ENCODE measurements at regions not wholly inside any gene's neighbourhood (a gene's known extent, or its start where the extent isn't known, plus 50 kb on each side); places are given as distances from the start of the nearest gene placed in this dataset.
A peak's percentile ranks its signal among the peaks of the same experiment; 100 is the strongest.
"Not testable (repeated sequence)": the region's sequence is repeated elsewhere in the genome, so short reads cannot be mapped to it uniquely, and the experiment has no call there.

DNA sequence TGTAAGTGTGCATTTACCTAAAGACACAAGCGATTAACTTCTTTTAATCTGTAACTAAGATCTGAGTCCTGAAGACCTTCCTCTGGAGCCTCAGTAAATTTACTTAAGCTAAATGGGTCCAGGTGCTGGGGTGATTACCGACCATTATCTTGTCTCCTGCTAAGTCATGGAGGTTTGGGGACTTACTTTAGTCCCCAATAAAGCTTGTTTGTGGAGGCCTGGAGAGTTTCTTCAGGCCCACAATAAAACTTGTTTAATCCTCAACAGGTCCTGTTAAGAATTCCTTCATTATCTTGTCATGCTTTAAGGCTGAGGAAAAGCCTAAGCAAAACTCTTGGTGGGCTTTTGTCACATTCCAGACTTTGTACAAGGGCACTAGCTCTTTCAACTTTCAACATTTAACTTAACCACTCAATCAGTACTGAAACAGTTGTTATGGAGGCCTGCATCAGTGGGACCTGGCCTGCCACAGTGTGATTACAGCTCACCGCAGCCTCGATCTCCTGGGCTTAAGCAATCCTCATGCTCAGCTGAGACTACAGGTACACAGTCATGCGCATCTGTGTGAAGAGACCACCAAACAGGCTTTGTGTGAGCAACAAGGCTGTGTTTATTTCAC is 84.0 kb downstream of the FMO4 start:
- no peak overlapping the region for H3K4me3 ChIP-seq (ENCODE audit: low read depth, low read length)
- no peak for DNase-seq (ENCODE audit: low read depth)

DNA sequence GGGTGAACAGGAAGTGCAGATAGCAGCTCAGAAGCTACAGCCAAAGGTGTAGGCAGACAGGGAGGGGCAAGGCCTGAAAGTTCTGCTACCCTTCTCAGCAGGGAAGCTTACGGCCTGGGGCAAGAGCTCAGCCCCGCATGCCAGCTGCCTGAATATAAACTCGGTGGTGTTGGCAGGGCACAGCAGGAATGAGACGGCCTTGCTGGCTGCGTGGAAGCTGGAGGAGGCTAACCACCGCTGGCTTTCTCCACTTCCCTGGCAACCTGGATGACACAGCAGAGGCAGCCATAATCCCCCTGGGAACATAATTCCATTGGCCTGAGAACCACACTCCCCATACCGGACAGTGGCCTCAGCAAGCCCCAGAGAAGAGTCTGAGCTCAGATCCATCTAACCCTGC is 81.9 kb upstream of the PRRC2C start:
- DNase-seq (ENCODE audit: low read depth) = no peak
- no peak overlapping the region for H3K4me3 ChIP-seq (ENCODE audit: low read depth, low read length)

DNA sequence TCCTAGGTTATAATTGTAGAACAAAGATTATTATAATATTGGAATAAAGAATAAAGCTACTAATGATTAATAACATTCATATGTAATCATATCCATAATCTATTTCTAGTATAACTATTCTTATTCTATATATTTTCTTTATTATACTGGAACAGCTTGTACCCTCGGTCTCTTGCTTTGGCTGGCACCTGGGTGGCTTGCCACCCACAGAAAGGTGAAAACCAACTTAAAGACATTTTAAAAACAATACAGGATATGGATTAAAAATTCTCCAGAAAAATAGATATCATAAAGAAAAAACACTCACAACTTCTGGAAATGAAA is 80.0 kb upstream of the PRRC2C start:
- H3K4me3 ChIP-seq (ENCODE audit: low read depth, low read length) = no peak overlapping the region
- no peak for DNase-seq (ENCODE audit: low read depth)

DNA sequence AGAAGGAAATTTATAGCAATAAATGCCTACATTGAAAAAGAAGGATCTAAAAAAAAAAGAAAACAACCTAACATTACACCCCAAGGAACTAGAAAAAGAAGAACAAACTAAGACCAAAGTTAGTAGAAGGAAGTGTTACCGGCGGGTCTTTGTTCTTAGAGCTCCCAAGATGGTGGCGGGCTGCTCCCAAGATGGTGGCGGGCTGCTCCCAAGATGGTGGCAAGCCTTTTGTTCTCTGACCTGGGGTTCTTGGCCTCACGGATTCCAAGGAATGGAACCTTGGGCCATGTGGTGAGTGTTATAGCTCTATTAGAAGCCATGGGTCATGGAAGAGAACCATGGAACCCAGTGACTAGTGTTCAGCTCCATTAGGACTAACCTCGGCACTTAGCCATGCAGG is 71.8 kb upstream of the PRRC2C start:
- not testable (repeated sequence) for DNase-seq (ENCODE audit: low read depth); H3K4me3 ChIP-seq (ENCODE audit: low read depth, low read length)

DNA sequence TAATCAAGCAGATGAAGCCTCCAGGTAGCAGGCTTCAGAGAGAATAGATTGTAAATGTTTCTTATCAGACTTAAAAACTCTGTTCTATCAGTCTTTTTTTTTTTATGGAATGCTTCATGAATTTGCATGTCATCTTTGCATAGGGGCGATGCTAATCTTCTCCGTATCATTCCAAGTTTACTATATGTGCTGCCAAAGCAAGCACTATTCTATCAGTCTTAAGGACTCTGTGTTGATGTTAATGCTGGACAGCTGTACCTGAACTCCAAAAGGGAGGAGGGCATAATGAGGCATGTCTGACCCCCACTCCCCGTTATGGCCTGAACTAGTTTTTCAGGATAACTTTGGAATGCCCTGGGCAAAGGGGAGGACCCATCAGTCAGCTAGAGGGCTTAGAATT is 66.8 kb upstream of the PRRC2C start:
- no peak for DNase-seq (ENCODE audit: low read depth)
- no peak overlapping the region for H3K4me3 ChIP-seq (ENCODE audit: low read depth, low read length)

DNA sequence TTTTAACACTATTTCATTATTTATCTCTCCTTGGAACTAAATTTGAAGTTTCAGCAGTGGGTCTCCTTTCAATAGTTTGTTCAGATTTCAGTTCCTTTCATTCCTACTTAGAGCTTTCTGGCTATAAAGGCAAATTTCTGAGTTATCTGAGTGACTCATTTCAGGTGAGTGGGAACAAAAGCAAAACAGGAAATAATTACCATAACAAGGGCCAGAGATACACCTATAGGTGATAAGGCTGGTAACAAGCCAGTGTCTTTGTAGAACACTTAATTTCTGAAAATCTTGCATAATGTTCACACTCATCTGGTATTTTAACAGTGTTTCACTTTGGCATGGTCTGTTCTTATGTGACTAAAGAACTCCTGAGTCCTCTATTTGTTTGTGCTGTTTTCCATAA is 64.5 kb upstream of the PRRC2C start:
- no peak overlapping the region for H3K4me3 ChIP-seq (ENCODE audit: low read depth, low read length)
- DNase-seq (ENCODE audit: low read depth) = no peak

DNA sequence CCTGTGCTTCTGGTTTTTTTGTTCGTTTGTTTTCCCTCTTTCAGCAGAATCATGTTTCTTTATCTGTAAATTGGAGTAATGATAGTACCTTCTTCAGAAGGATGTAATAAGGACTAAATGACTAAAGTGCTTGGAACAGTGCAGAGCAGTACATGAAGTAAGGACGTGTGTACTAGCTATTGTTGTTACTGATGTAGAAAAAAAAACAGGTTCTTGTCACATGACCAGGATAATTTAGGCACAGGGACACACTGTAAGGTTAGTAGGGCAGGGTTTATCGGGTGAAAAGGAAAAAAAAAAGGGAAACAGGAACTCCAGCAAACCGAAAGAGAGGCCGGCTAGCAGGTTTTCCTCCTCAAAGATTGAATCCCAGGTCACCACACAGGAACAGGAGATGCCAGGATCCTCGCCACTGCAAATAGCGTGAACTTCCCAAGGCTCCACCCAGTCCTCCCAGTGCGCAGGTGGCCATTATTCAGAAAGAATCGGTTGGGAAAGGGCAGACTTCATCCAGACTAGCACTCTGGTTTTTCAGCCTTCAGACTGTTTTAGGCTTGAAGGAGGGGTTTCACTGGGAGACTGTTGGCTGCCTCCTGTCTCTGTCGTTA is 63.8 kb upstream of the PRRC2C start:
- no peak overlapping the region for H3K4me3 ChIP-seq (ENCODE audit: low read depth, low read length)
- DNase-seq (ENCODE audit: low read depth) = no peak

DNA sequence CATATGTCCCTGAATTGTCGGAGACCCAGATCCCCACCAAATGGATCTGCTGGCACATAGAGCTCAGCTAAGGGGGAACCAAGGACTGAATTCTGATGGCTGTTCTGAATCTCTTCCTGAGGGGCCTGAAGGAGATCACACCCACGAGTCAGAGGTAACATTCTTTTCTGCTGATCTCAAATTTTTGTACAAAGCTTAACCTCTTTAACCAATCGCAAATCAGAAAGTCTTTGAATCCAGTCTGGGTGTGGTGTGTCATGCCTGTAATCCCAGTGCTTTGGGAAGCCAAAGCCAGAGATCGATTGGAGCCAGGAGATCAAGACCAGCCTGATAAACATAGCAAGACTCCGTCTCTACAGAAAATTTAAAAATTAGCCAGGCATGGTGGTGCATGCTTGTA is 62.8 kb upstream of the PRRC2C start:
- H3K4me3 ChIP-seq (ENCODE audit: low read depth, low read length) = no peak overlapping the region
- no peak for DNase-seq (ENCODE audit: low read depth)

DNA sequence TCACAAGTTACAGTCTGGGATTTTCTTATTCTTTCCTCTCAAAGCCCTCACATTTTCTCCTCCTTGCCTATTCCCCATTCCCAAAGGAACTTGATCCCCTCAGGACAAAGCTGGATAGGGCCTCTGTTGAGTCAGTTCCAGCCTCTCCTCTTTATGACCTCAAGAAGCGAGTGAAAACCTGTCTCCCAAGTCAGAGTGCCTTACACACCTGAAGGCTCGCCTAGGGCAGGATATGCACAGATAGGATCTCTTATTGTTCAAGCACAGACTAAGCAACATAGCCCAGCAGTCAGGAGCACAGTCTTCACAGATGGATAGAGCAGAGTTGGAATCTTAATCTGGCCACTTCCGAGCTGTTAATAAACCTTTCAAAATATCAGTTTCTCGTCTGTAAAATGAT is 60.8 kb upstream of the PRRC2C start:
- no peak for DNase-seq (ENCODE audit: low read depth)
- H3K4me3 ChIP-seq (ENCODE audit: low read depth, low read length) = no peak overlapping the region

DNA sequence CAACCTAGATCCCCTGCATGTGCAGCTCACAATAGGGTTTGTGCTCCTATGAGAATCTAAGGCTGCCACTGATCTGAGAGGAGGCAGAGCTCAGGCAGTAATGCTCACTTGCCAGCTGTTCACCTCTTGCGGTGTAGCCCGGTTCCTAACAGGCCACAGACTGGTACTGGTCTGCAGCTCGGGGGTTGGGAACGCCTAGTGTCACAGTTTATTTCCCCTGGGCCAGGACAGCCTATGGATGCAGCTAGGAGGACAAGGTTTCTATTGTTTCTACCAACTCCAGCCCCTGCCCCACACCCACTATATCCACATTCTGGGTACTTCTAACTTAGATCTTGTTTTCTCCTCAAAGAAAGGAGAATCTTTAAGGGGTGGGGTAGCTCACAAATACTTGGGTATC is 58.7 kb upstream of the PRRC2C start:
- DNase-seq (ENCODE audit: low read depth) = no peak
- H3K4me3 ChIP-seq (ENCODE audit: low read depth, low read length) = no peak overlapping the region

DNA sequence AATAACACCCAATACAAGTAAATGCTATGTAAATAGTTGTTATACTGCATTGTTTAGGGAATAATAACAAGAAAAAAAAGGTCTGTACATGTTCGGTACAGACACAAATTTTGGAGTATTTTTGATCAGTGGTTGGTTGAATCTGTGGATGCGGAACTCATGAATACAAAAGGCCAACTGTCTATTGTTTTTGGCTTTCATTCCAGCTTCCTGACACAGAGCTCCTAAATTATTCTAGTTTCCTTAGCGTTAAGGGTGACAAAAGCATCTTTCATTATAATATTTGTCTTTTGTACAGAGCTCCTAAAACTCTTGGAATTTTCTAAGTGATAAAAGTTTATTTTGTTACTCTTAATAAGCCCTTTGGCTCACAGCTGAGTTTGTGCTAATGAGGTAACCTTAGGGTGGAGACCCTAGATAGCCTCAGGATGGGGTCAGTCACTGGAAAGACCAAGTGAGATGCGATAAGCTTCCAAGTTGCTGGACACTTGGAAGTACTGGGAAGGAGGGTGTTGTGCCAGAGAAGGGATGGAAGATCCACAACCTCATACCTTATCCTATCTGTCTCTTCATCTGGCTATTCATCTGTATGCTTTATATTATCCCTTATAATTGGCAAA is 57.4 kb upstream of the PRRC2C start:
- no peak for DNase-seq (ENCODE audit: low read depth)
- no peak overlapping the region for H3K4me3 ChIP-seq (ENCODE audit: low read depth, low read length)

DNA sequence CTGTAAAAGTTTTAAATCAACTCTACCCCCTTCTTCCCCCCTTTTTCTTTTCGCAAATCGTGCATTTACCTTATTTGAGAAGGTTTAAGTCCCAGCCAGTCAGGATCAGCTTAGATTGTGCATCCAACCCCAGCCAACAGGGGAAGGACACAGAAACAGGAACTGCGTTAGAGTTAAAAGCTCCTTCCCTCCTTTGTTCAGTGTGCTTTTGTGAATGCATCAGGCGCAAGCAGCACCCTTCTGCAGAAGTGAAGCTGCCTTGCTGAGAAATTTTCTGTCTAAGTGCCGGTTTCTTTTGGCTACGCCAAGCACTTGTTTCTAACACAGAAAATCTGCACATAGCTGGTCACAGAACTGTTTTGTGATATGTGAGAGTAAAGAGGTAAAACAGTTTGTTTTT is 56.2 kb upstream of the PRRC2C start:
- no peak for DNase-seq (ENCODE audit: low read depth)

DNA sequence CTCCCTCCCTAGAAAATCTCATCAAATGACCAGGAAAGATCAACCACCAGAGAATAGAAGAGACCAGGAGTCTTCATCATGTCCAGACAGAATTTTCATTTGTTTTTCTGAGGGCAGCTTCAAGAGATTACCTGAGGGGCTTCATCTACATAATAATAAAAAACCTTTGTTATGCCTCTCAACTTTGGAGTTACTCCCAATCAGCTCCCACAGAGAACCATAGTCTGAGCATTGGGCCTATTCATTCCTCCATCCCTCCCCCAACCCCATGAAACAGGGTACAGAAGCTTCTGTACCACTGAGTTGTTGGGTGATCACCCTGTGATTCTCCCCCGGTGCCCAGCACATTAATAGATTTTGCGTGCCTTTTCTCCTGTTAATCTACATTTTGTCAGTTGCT is 53.3 kb upstream of the PRRC2C start:
- no peak overlapping the region for H3K4me3 ChIP-seq (ENCODE audit: low read depth, low read length)
- DNase-seq (ENCODE audit: low read depth) = no peak

More for the DNA sequence above, 56.2 kb upstream of the PRRC2C start:
- H3K4me3 ChIP-seq (ENCODE audit: low read depth, low read length) = no peak overlapping the region

DNA sequence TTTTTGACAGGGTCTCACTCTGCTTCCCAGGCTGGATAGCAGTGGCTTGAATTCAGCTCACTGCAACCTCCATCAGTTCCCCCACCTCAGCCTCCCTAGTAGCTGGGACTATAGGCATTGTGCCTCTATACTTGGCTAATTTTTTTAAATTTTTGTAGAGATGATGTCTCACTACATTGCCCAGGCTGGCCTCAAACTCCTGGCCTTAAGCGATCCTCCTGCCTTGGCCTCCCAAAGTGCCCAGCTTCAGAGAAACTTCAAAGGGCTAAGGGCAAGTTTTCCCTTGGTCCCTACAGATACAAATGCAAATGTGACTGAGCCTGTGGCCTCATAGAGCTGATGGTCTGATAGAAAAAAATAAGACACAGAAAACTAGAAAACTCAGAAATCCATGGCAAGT is 52.9 kb upstream of the PRRC2C start:
- H3K4me3 ChIP-seq (ENCODE audit: low read depth, low read length) = no peak overlapping the region
- DNase-seq (ENCODE audit: low read depth) = no peak

DNA sequence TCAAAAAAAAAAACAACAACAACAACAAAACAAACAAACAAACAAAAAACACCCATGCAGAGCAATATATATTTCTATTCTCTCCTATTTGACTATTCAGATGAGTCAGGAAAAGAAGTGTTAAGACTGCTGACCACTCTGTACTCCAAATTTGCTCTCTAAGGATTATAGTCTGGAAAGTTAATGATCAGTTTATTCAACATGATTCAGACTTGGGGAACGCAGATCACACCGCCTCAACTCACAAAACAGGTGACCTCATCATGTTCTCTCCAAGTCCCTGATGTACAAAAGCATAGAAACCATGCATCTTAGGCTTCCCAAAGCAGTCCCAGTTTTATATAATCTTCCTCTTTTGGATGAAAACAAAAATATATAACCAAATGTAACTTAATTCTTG is 51.9 kb upstream of the PRRC2C start:
- DNase-seq (ENCODE audit: low read depth) = peak; percentile 84

DNA sequence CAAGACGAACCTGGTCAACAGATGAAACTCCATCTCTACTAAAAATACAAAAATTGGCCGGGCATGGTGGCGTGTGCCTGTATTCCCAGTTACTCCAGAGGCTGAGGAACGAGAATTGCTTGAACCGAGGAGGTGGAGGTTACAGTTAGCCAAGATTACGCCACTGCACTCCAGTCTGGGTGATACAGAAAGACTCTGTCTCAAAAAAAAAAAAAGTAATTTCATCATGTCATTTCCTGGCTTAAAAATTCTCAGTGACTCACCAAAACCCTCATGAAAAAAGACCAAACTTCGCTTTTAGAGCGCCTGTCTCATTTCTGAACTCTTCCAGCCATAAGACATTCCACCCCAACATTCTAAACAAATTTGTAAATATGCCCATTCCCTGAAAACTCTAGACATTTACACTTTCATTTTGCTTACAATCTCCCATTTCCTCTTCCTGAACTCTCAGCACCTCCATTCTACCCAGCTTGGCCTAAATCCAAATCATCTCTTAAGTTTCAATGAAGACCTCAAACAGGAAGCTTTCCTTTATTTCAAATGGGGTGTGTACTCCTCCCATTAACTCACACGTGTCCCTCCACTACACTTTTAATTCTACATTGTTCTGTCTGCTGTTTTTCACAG is 50.5 kb upstream of the PRRC2C start:
- peak; percentile 80 for DNase-seq (ENCODE audit: low read depth)
- H3K4me3 ChIP-seq (ENCODE audit: low read depth, low read length) = no peak overlapping the region

More for the DNA sequence above, 51.9 kb upstream of the PRRC2C start:
- H3K4me3 ChIP-seq (ENCODE audit: low read depth, low read length) = no peak overlapping the region
